AG04449 (cell line): ENCODE measurements at regions not wholly inside any gene's neighbourhood (a gene's known extent, or its start where the extent isn't known, plus 50 kb on each side); places are given as distances from the start of the nearest gene placed in this dataset.

ENCODE experiments used
- CTCF ChIA-PET: fragments of 350-600 bp; formaldehyde crosslinking; extraction: SDS; loops from one replicate; lab custom pipeline; 2021; ENCODE audit warnings: antibody characterized with exemption; lab: Yijun Ruan, JAX
- POLR2A ChIA-PET: fragments of 400-600, 350-600 bp; formaldehyde crosslinking; extraction: SDS; loops from one replicate; lab custom pipeline; 2020; ENCODE audit warnings: antibody characterized with exemption, inconsistent platforms; lab: Yijun Ruan, JAX
- DNase-seq: peaks from one replicate; pipeline ENCODE4 v3.0.0-alpha.2; 2010; ENCODE audit warnings: low read depth, low spot score
- H3K4me3 ChIP-seq: 2 replicates; pipeline ENCODE4 v1.5.1; 2011; ENCODE audit warnings: low read depth, mild to moderate bottlenecking, control low read depth, low read length
- TF ChIP-seq, protein P1 (sequence below): IDR thresholded peaks from one replicate; pipeline ENCODE4 v1.5.1; 2011; ENCODE audit warnings: mild to moderate bottlenecking, moderate library complexity, low read length, control low read depth, inconsistent platforms; ENCODE audit not compliant: insufficient read depth; ENCODE audit errors: missing control alignments

DNA sequence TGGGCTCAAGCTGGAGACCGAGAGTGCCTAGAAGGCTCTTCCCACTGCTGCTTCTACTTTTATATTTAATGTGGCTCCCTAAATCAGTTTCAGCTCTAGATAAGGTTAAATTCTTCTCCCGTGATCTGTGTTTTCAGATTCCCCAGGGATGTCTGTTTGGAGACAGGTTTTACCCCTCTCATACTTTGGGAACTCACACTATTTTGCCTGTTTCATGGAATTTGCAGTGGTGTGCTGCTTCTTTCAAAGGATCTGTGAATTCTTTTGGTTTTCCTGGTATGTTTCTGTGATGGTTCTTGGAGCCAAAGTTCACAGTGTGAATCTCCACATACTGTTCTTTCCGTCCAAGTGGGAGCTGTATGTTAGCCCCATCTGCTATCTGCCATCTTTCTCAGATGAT, 238.3 kb upstream of the SLITRK3 start:
- DNase-seq, result no peak
- no peak overlapping the region for H3K4me3 ChIP-seq
- ChIA-PET POLR2A (no interaction called here), CTCF (no interaction called here)
- TF ChIP-seq, protein P1, sequence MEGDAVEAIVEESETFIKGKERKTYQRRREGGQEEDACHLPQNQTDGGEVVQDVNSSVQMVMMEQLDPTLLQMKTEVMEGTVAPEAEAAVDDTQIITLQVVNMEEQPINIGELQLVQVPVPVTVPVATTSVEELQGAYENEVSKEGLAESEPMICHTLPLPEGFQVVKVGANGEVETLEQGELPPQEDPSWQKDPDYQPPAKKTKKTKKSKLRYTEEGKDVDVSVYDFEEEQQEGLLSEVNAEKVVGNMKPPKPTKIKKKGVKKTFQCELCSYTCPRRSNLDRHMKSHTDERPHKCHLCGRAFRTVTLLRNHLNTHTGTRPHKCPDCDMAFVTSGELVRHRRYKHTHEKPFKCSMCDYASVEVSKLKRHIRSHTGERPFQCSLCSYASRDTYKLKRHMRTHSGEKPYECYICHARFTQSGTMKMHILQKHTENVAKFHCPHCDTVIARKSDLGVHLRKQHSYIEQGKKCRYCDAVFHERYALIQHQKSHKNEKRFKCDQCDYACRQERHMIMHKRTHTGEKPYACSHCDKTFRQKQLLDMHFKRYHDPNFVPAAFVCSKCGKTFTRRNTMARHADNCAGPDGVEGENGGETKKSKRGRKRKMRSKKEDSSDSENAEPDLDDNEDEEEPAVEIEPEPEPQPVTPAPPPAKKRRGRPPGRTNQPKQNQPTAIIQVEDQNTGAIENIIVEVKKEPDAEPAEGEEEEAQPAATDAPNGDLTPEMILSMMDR, result no peak

DNA sequence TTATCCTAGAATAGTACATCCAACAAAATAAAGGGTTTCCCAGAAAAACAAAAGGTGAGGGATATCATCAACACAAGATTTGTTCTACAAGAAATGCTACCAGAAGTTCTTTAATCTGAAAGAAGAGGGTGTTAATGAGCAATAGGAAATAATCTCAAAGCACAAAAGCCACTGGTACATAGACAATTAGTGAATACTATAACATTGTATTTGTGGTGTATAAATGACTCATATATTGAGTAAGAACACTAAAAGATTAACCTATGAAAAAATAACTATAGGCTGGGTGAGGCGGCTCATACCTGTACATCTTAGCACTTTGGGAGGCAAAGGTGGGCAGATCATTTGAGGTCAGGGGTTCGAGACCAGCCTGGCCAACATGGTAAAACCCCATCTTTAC, 210.2 kb upstream of the SLITRK3 start:
- no peak overlapping the region for H3K4me3 ChIP-seq
- TF ChIP-seq, protein P1, result no peak
- DNase-seq, result no peak
- ChIA-PET POLR2A (no interaction called here), CTCF (no interaction called here)

DNA sequence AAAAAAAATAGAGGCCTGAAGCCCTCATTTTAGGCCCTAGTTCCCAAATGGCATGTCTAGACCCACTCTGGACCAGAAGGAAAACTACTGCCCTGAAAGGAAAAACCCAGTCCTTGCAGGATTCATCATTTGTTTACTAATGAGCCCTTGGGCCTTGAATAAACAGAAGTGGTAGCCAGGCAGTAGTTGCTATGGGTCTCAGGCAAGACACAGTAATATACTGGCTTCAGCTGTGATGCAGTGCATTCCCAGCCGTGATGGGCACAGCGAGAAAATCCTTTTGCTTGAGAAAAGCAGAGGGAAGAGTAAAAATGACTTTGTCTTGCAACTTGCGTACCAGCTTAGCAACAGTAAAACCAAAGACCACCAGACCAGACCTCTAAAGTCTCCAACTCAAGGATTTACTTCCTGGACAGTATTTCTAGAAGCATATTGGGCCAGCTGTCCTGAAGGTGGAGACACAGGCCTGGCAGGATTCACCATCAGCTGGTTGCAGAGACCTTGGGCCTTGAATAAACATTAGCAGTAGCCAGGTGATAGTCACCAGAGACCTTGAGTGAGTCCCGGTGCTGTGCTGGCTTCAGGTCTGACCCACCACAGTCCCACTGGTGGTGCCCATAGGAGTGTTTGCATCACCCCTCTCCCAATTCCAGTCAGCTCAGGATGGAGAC, 208.3 kb upstream of the SLITRK3 start:
- no peak for DNase-seq
- no peak overlapping the region for H3K4me3 ChIP-seq
- ChIA-PET POLR2A (no interaction called here), CTCF (no interaction called here)
- TF ChIP-seq, protein P1, result no peak

DNA sequence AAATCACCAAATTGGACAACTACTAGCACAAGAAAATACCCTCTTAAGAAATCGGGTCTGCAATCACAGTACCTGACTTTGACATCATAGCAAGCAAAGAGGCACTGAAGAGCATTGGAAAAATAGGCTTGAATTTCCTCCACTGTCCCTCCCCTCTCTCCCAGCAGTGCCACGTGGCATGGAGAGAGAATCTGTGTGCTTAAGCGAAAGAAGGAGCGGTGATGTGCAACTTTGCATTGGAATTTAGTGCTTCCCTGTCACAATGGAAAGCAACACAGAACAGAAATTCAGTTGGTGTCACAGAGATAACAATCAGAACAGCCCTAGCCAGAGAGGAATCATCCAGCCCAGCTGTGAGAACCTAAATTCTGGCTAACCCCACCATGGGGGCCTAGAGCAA, 207.5 kb upstream of the SLITRK3 start:
- ChIA-PET POLR2A (no interaction called here), CTCF (no interaction called here)
- H3K4me3 ChIP-seq, result no peak overlapping the region
- TF ChIP-seq, protein P1, result no peak
- no peak for DNase-seq

DNA sequence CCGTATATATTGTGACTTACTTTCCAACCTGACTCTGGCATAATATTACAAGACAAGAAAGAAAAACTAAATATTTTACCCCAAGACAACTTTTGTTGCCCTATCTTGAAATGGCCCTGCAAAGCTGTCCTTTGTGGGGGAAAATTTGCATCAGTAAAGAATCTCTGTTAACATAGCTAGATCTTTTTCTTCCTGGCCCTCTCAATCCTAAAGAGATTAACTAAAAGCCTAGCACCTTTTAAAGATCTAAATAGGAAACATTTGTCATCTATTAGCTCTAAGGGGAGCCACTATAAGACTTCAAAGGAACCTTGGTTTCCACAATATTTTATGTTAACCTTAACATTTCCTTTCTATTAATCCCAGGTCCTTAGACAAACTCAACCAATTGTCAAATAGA, 199.0 kb upstream of the SLITRK3 start:
- ChIA-PET POLR2A (no interaction called here), CTCF (no interaction called here)
- DNase-seq, result no peak
- TF ChIP-seq, protein P1, result no peak
- H3K4me3 ChIP-seq, result no peak overlapping the region

DNA sequence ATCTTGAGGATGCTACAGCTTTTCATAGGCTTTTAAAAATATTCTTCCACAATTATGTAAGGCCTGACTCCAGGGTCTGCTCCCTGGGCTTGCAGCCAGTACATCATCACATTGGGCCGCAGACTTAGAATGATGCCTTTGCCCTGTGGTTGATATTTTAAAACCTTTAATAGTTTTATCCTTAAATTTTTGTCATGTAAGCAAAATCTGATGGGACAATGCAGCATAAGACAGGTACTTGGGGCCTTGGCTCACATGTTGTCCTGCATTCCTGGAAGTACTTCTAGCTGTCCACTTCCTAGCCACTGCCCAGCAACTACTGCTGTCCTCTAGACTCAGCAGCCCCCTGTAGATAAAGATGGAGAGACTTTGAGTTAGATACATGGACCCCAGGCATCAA, 197.3 kb upstream of the SLITRK3 start:
- ChIA-PET POLR2A (no interaction called here), CTCF (no interaction called here)
- no peak overlapping the region for H3K4me3 ChIP-seq
- TF ChIP-seq, protein P1, result no peak
- DNase-seq, result no peak
